Type B pancreatic cell (in vitro differentiated cells): ENCODE measurements at regions not wholly inside any gene's neighbourhood (a gene's known extent, or its start where the extent isn't known, plus 50 kb on each side); places are given as distances from the start of the nearest gene placed in this dataset.
"Not testable (repeated sequence)": the region's sequence is repeated elsewhere in the genome, so short reads cannot be mapped to it uniquely, and the experiment has no call there.

Source experiments
- DNase-seq: peaks from one replicate; pipeline ENCODE4 v3.0.0; 2021; ENCODE audit warnings: mixed read lengths; ENCODE audit not compliant: unreplicated experiment; ENCODE audit errors: extremely low spot score
- H3K27ac Mint-ChIP-seq: 2 replicates; pipeline ENCODE4 v1.8.0; 2021; ENCODE audit warnings: mild to moderate bottlenecking, mixed read lengths
- H3K27me3 Mint-ChIP-seq: 2 replicates; pipeline ENCODE4 v1.8.0; 2021; ENCODE audit warnings: mixed read lengths
- H3K36me3 Mint-ChIP-seq: 2 replicates; pipeline ENCODE4 v1.8.0; 2021; ENCODE audit warnings: mixed read lengths
- H3K4me1 Mint-ChIP-seq: one replicate; pipeline ENCODE4 v1.8.0; 2021; ENCODE audit warnings: mixed read lengths; ENCODE audit not compliant: unreplicated experiment
- H3K4me3 Mint-ChIP-seq: 2 replicates; pipeline ENCODE4 v1.8.0; 2021; ENCODE audit warnings: mild to moderate bottlenecking, mixed read lengths
- H3K9me3 Mint-ChIP-seq: 2 replicates; pipeline ENCODE4 v1.8.0; 2021; ENCODE audit warnings: mixed read lengths
- CTCF ChIP-seq: fragments of 200-600 bp; sonication (generic); conservative IDR thresholded peaks from 2 replicates; pipeline ENCODE4 v1.5.0; 2021; ENCODE audit warnings: antibody characterized with exemption, mild to moderate bottlenecking

GRCh38 chr1:193394336-193394735 lies 207.9 kb upstream of the B3GALT2 start:
- Mint-ChIP-seq H3K9me3 (peaks cover 10% of the 10 kb centered on the region), H3K27ac (no peak overlapping the region), H3K4me3 (no peak overlapping the region), H3K36me3 (peaks cover 5% of the 10 kb centered on the region), H3K27me3 (no peaks in the 10 kb centered on the region), H3K4me1 (peaks cover 6% of the 10 kb centered on the region)
- TF ChIP-seq CTCF: no peak
- DNase-seq: no peak

DNA sequence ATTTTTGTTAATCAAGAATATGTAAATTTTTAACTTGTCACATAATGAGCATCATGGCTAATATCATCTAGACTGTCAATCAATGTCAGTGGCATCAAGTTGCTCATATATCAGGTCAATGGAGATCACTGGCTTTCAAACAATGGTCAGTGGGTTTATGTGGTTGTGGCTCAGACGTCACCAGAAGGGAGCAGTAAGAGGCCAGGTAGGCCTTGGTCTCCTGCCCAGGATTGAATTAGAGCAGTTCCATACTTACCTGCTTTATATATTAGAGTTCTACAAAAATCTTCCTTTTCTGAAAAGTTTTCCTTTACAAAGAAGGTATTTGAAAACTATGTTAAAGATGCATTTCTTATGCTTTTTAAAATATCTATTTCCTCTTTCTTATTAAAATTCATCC lies 206.3 kb upstream of the B3GALT2 start:
- H3K4me1 Mint-ChIP-seq: peaks cover 6% of the 10 kb centered on the region
- no peak for TF ChIP-seq CTCF
- no peak overlapping the region for H3K27ac Mint-ChIP-seq
- peaks cover 10% of the 10 kb centered on the region for H3K9me3 Mint-ChIP-seq
- peaks cover 5% of the 10 kb centered on the region for H3K36me3 Mint-ChIP-seq
- no peak overlapping the region for H3K4me3 Mint-ChIP-seq
- H3K27me3 Mint-ChIP-seq: no peaks in the 10 kb centered on the region
- no peak for DNase-seq

DNA sequence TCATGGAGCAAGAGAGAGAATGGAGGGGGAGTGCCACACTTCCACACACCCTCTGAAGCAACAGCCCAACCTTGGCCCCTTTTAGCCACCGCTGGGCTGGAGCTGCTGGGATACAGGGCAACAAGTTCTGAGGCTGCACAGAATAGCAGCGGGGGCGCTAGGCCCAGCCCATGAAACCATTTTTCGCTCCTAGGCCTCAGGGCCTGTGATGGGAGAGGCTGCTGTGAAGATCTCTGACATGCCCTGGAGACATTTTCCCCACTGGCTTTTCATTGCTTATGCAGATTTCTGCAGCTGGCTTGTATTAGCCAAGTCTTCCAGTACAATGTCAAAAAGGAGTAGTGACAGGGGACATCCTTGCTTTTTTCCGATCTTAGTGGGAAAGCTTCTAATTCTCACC lies 202.3 kb upstream of the B3GALT2 start:
- DNase-seq: no peak
- Mint-ChIP-seq H3K9me3 (peaks cover 5% of the 10 kb centered on the region), H3K36me3 (no peaks in the 10 kb centered on the region), H3K4me1 (no peaks in the 10 kb centered on the region), H3K27ac (no peak overlapping the region), H3K27me3 (no peaks in the 10 kb centered on the region), H3K4me3 (no peak overlapping the region)
- TF ChIP-seq CTCF: no peak

GRCh38 chr1:193388165-193388564 lies 201.8 kb upstream of the B3GALT2 start:
- Mint-ChIP-seq H3K4me3 (no peak overlapping the region), H3K4me1 (no peaks in the 10 kb centered on the region), H3K9me3 (peaks cover 5% of the 10 kb centered on the region), H3K36me3 (no peaks in the 10 kb centered on the region), H3K27me3 (no peaks in the 10 kb centered on the region), H3K27ac (no peak overlapping the region)
- TF ChIP-seq CTCF: no peak
- no peak for DNase-seq

GRCh38 chr1:193387406-193387805 lies 201.0 kb upstream of the B3GALT2 start:
- no peak overlapping the region for H3K27ac Mint-ChIP-seq
- no peaks in the 10 kb centered on the region for H3K4me1 Mint-ChIP-seq
- H3K27me3 Mint-ChIP-seq: no peaks in the 10 kb centered on the region
- no peaks in the 10 kb centered on the region for H3K36me3 Mint-ChIP-seq
- DNase-seq: no peak
- no peak overlapping the region for H3K4me3 Mint-ChIP-seq
- TF ChIP-seq CTCF: no peak
- H3K9me3 Mint-ChIP-seq: peaks cover 5% of the 10 kb centered on the region

GRCh38 chr1:193378451-193378850 lies 192.0 kb upstream of the B3GALT2 start:
- DNase-seq, H3K9me3 Mint-ChIP-seq, H3K36me3 Mint-ChIP-seq, H3K27ac Mint-ChIP-seq, H3K27me3 Mint-ChIP-seq, H3K4me1 Mint-ChIP-seq, H3K4me3 Mint-ChIP-seq: not testable (repeated sequence)
